Transverse colon (tissue), 3 donors: ENCODE measurements at regions not wholly inside any gene's neighbourhood (a gene's known extent, or its start where the extent isn't known, plus 50 kb on each side); places are given as distances from the start of the nearest gene placed in this dataset.

Source experiments
- EP300 ChIP-seq: sonication (generic); formaldehyde crosslinking; IDR thresholded peaks from one replicate; pipeline ENCODE4 v1.6.1; 2017; ENCODE audit warnings: antibody characterized with exemption, low read depth
- TF ChIP-seq, protein P1 (sequence below), 5 experiments: fragments of 200-600 bp in 3 of 5; fragments of 450-650 bp in 2 of 5; sonication (generic) in 3 of 5; IDR thresholded peaks; 1 replicate in 2 of 5; 2 replicates in 3 of 5; pipeline ENCODE4 v1.5.1; 2016 to 2017; ENCODE audit warnings: antibody characterized with exemption in 5 of 5, inconsistent platforms in 3 of 5, mild to moderate bottlenecking in 2 of 5, moderate library complexity in 1 of 5

GRCh38 chr18:11368020-11368419 is 218.7 kb upstream of the PIEZO2 start:
- TF ChIP-seq, protein P1, sequence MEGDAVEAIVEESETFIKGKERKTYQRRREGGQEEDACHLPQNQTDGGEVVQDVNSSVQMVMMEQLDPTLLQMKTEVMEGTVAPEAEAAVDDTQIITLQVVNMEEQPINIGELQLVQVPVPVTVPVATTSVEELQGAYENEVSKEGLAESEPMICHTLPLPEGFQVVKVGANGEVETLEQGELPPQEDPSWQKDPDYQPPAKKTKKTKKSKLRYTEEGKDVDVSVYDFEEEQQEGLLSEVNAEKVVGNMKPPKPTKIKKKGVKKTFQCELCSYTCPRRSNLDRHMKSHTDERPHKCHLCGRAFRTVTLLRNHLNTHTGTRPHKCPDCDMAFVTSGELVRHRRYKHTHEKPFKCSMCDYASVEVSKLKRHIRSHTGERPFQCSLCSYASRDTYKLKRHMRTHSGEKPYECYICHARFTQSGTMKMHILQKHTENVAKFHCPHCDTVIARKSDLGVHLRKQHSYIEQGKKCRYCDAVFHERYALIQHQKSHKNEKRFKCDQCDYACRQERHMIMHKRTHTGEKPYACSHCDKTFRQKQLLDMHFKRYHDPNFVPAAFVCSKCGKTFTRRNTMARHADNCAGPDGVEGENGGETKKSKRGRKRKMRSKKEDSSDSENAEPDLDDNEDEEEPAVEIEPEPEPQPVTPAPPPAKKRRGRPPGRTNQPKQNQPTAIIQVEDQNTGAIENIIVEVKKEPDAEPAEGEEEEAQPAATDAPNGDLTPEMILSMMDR (IDR thresholded peaks at IDR 0.05) = no peak
- no peak for TF ChIP-seq EP300
